ENCODE measurements at regions not wholly inside any gene's neighbourhood (a gene's known extent, or its start where the extent isn't known, plus 50 kb on each side); places are given as distances from the start of the nearest gene placed in this dataset.

- ChIA-PET POLR2A (no interaction called here), CTCF (no interaction called here)
- Mint-ChIP-seq H3K4me1 (ENCODE audit: low read depth) (peaks cover 4% of the 10 kb centered on the region), H3K4me3 (no peak overlapping the region), H3K27ac (no peak overlapping the region), H3K9me3 (ENCODE audit: insufficient read depth) (no peaks in the 10 kb centered on the region), H3K27me3 (ENCODE audit: low read depth) (peaks cover 58% of the 10 kb centered on the region), H3K36me3 (ENCODE audit: low read depth) (no peaks in the 10 kb centered on the region)
- DNase-seq, result no peak
- no peak for ATAC-seq
Measured at GRCh38 chr6:56845032-56845431, 109.9 kb upstream of the BEND6 start.

- ChIA-PET CTCF (interaction anchor here (1.0 kb wide), 3 partner anchors 8 to 9 kb away, joined by 3 read pairs; no protein-coding TSS in a partner anchor), POLR2A (no interaction called here)
- no peaks in the 10 kb centered on the region for H3K9me3 Mint-ChIP-seq (ENCODE audit: insufficient read depth)
- no peak overlapping the region for H3K27ac Mint-ChIP-seq
- DNase-seq (peak; percentile 57), ATAC-seq (peak; percentile 92)
- peaks cover 4% of the 10 kb centered on the region for H3K4me1 Mint-ChIP-seq (ENCODE audit: low read depth)
- peak overlapping the region; percentile 22 for H3K4me3 Mint-ChIP-seq
- H3K27me3 Mint-ChIP-seq (ENCODE audit: low read depth), result peaks cover 59% of the 10 kb centered on the region
- H3K36me3 Mint-ChIP-seq (ENCODE audit: low read depth), result no peaks in the 10 kb centered on the region
Measured at GRCh38 chr6:56843476-56844349, 111.2 kb upstream of the BEND6 start.

GRCh38 chr6:56842686-56843475 lies 112.0 kb upstream of the BEND6 start:
- no peaks in the 10 kb centered on the region for H3K36me3 Mint-ChIP-seq (ENCODE audit: low read depth)
- no peak overlapping the region for H3K27ac Mint-ChIP-seq
- H3K9me3 Mint-ChIP-seq (ENCODE audit: insufficient read depth), result no peaks in the 10 kb centered on the region
- POLR2A ChIA-PET, result no interaction called here
- peak overlapping the region; percentile 62 for H3K4me3 Mint-ChIP-seq
- DNase-seq (no peak), ATAC-seq (peak; percentile 21)
- peaks cover 4% of the 10 kb centered on the region for H3K4me1 Mint-ChIP-seq (ENCODE audit: low read depth)
- CTCF ChIA-PET, result interaction anchor here (1.0 kb wide), 1 partner anchor 9 kb away, joined by 3 read pairs; no protein-coding TSS in a partner anchor
- peaks cover 63% of the 10 kb centered on the region for H3K27me3 Mint-ChIP-seq (ENCODE audit: low read depth)

GRCh38 chr6:56841751-56842150 lies 113.2 kb upstream of the BEND6 start:
- DNase-seq (no peak), ATAC-seq (no peak)
- Mint-ChIP-seq H3K27me3 (ENCODE audit: low read depth) (peaks cover 66% of the 10 kb centered on the region), H3K4me1 (ENCODE audit: low read depth) (peaks cover 4% of the 10 kb centered on the region), H3K9me3 (ENCODE audit: insufficient read depth) (no peaks in the 10 kb centered on the region), H3K4me3 (no peak overlapping the region), H3K27ac (no peak overlapping the region), H3K36me3 (ENCODE audit: low read depth) (no peaks in the 10 kb centered on the region)
- ChIA-PET POLR2A (no interaction called here), CTCF (interaction anchor here (0.9 to 3.5 kb wide), 2 partner anchors 9 to 63 kb away, joined by 3 to 16 read pairs; no protein-coding TSS in a partner anchor)

- H3K4me3 Mint-ChIP-seq, result no peak overlapping the region
- CTCF ChIA-PET, result interaction anchor here (0.9 to 3.5 kb wide), 2 partner anchors 10 to 63 kb away, joined by 3 to 16 read pairs; no protein-coding TSS in a partner anchor
Measured at GRCh38 chr6:56841381-56841749, 113.5 kb upstream of the BEND6 start.

GRCh38 chr6:56840467-56841380 lies 114.2 kb upstream of the BEND6 start:
- no peaks in the 10 kb centered on the region for H3K9me3 Mint-ChIP-seq (ENCODE audit: insufficient read depth)
- H3K4me1 Mint-ChIP-seq (ENCODE audit: low read depth), result peaks cover 4% of the 10 kb centered on the region
- H3K4me3 Mint-ChIP-seq, result no peak overlapping the region
- ATAC-seq (no peak), DNase-seq (no peak)
- ChIA-PET CTCF (interaction anchor here (0.9 to 3.5 kb wide), 2 partner anchors 10 to 64 kb away, joined by 3 to 16 read pairs; no protein-coding TSS in a partner anchor), POLR2A (no interaction called here)
- no peaks in the 10 kb centered on the region for H3K36me3 Mint-ChIP-seq (ENCODE audit: low read depth)
- H3K27ac Mint-ChIP-seq, result no peak overlapping the region
- H3K27me3 Mint-ChIP-seq (ENCODE audit: low read depth), result peaks cover 60% of the 10 kb centered on the region

More at GRCh38 chr6:56841381-56841749, 113.5 kb upstream of the BEND6 start:
- POLR2A ChIA-PET, result no interaction called here
- no peak for DNase-seq
- Mint-ChIP-seq H3K4me1 (ENCODE audit: low read depth) (peaks cover 4% of the 10 kb centered on the region), H3K27me3 (ENCODE audit: low read depth) (peaks cover 65% of the 10 kb centered on the region), H3K9me3 (ENCODE audit: insufficient read depth) (no peaks in the 10 kb centered on the region), H3K27ac (no peak overlapping the region), H3K36me3 (ENCODE audit: low read depth) (no peaks in the 10 kb centered on the region)
- ATAC-seq, result no peak

GRCh38 chr6:56839533-56840183 lies 115.2 kb upstream of the BEND6 start:
- no peaks in the 10 kb centered on the region for H3K9me3 Mint-ChIP-seq (ENCODE audit: insufficient read depth)
- H3K4me1 Mint-ChIP-seq (ENCODE audit: low read depth), result peaks cover 4% of the 10 kb centered on the region
- H3K27me3 Mint-ChIP-seq (ENCODE audit: low read depth), result peaks cover 50% of the 10 kb centered on the region
- no peak overlapping the region for H3K4me3 Mint-ChIP-seq
- DNase-seq, result no peak
- no peak overlapping the region for H3K27ac Mint-ChIP-seq
- POLR2A ChIA-PET, result no interaction called here
- ATAC-seq, result no peak
- H3K36me3 Mint-ChIP-seq (ENCODE audit: low read depth), result no peaks in the 10 kb centered on the region
- CTCF ChIA-PET, result interaction anchor here (3.5 kb wide), 1 partner anchor 12 kb away, joined by 16 read pairs; no protein-coding TSS in a partner anchor

GRCh38 chr6:56838965-56839364 lies 115.9 kb upstream of the BEND6 start:
- ATAC-seq (no peak), DNase-seq (no peak)
- Mint-ChIP-seq H3K9me3 (ENCODE audit: insufficient read depth) (no peaks in the 10 kb centered on the region), H3K4me3 (no peak overlapping the region), H3K4me1 (ENCODE audit: low read depth) (peaks cover 4% of the 10 kb centered on the region), H3K36me3 (ENCODE audit: low read depth) (no peaks in the 10 kb centered on the region), H3K27me3 (ENCODE audit: low read depth) (peaks cover 45% of the 10 kb centered on the region), H3K27ac (no peak overlapping the region)
- ChIA-PET CTCF (interaction anchor here (3.5 kb wide), 1 partner anchor 12 kb away, joined by 16 read pairs; no protein-coding TSS in a partner anchor), POLR2A (no interaction called here)

- ATAC-seq (no peak), DNase-seq (no peak)
- ChIA-PET CTCF (no interaction called here), POLR2A (no interaction called here)
- peaks cover 4% of the 10 kb centered on the region for H3K4me1 Mint-ChIP-seq (ENCODE audit: low read depth)
- no peaks in the 10 kb centered on the region for H3K36me3 Mint-ChIP-seq (ENCODE audit: low read depth)
- no peak overlapping the region for H3K4me3 Mint-ChIP-seq
- H3K9me3 Mint-ChIP-seq (ENCODE audit: insufficient read depth), result no peaks in the 10 kb centered on the region
- no peak overlapping the region for H3K27ac Mint-ChIP-seq
- peaks cover 45% of the 10 kb centered on the region for H3K27me3 Mint-ChIP-seq (ENCODE audit: low read depth)
Measured at GRCh38 chr6:56838016-56838555, 116.8 kb upstream of the BEND6 start.

- CTCF ChIA-PET, result no interaction called here
- Mint-ChIP-seq H3K4me1 (ENCODE audit: low read depth) (no peaks in the 10 kb centered on the region), H3K27me3 (ENCODE audit: low read depth) (peaks cover 38% of the 10 kb centered on the region), H3K4me3 (no peak overlapping the region), H3K27ac (no peak overlapping the region), H3K9me3 (ENCODE audit: insufficient read depth) (no peaks in the 10 kb centered on the region), H3K36me3 (ENCODE audit: low read depth) (no peaks in the 10 kb centered on the region)
- POLR2A ChIA-PET, result no interaction called here
- ATAC-seq, result no peak
- DNase-seq, result no peak
Measured at GRCh38 chr6:56837322-56837894, 117.5 kb upstream of the BEND6 start.
